Peyer's patch (tissue), 4 donors: ENCODE measurements at regions not wholly inside any gene's neighbourhood (a gene's known extent, or its start where the extent isn't known, plus 50 kb on each side); places are given as distances from the start of the nearest gene placed in this dataset.
A peak's percentile ranks its signal among the peaks of the same experiment; 100 is the strongest.

ENCODE experiments used
- DNase-seq, 3 donors: peaks; one replicate each; pipeline ENCODE4 v3.0.0-alpha.2; 2017 to 2019
- H3K27ac ChIP-seq, 4 donors: fragments of 200-600 bp; sonication (generic); one replicate each; pipeline ENCODE4 v1.5.1; 2016 to 2019
- H3K27me3 ChIP-seq, 2 donors: fragments of 200-600 bp; sonication (generic); one replicate each; pipeline ENCODE4 v1.5.1; 2019
- H3K36me3 ChIP-seq, 3 donors: fragments of 200-600 bp; sonication (generic); one replicate each; pipeline ENCODE4 v1.5.1; 2016 to 2019
- H3K4me1 ChIP-seq, 4 donors: fragments of 200-600 bp; sonication (generic); one replicate each; pipeline ENCODE4 v1.5.1; 2016 to 2019
- H3K4me3 ChIP-seq, 4 donors: fragments of 200-600 bp; sonication (generic); 1 replicate in 3 of 4; 2 replicates in 1 of 4; pipeline ENCODE4 v1.5.1; 2016 to 2019; ENCODE audit warnings: mild to moderate bottlenecking in 1 of 4
- H3K9me3 ChIP-seq, 4 donors: fragments of 200-600 bp; sonication (generic); one replicate each; pipeline ENCODE4 v1.5.1; 2016 to 2019; ENCODE audit warnings: mild to moderate bottlenecking in 1 of 4
- CTCF ChIP-seq, 6 experiments: fragments of 450-650 bp in 4 of 6; fragments of 200-600 bp in 2 of 6; sonication (generic) in 1 of 6; IDR thresholded peaks; one replicate each; pipeline ENCODE4 v1.5.1; 2017 to 2019; ENCODE audit warnings: antibody characterized with exemption in 6 of 6, mild to moderate bottlenecking in 3 of 6, moderate library complexity in 1 of 6
- POLR2A ChIP-seq, 2 donors: fragments of 450-650 bp; IDR thresholded peaks; one replicate each; pipeline ENCODE4 v1.5.1; 2017; ENCODE audit warnings: antibody characterized with exemption in 2 of 2, mild to moderate bottlenecking in 2 of 2, moderate library complexity in 2 of 2

- H3K4me1 ChIP-seq = no peaks in the 10 kb centered on the region
- no peak overlapping the region for H3K4me3 ChIP-seq
- H3K27ac ChIP-seq = peak overlapping the region in 1 of 4 donors; percentile 9
- H3K36me3 ChIP-seq = no peaks in the 10 kb centered on the region
- TF ChIP-seq CTCF (IDR thresholded peaks at IDR 0.05) (no peak), POLR2A (IDR thresholded peaks at IDR 0.05) (no peak)
- no peak for DNase-seq
- no peaks in the 10 kb centered on the region for H3K9me3 ChIP-seq
- H3K27me3 ChIP-seq = no peaks in the 10 kb centered on the region
Measured at GRCh38 chr4:41428601-41429279, 109.2 kb upstream of the LIMCH1 start.

- Histone ChIP-seq H3K36me3 (no peaks in the 10 kb centered on the region), H3K9me3 (no peaks in the 10 kb centered on the region), H3K4me3 (no peak overlapping the region), H3K27ac (no peak overlapping the region), H3K27me3 (no peaks in the 10 kb centered on the region), H3K4me1 (no peaks in the 10 kb centered on the region)
- no peak for TF ChIP-seq POLR2A (IDR thresholded peaks at IDR 0.05)
- TF ChIP-seq CTCF (IDR thresholded peaks at IDR 0.05) = no peak
- DNase-seq = no peak
Measured at GRCh38 chr4:41429280-41429669, 108.7 kb upstream of the LIMCH1 start.

- Histone ChIP-seq H3K27ac (no peak overlapping the region), H3K36me3 (no peaks in the 10 kb centered on the region), H3K4me3 (no peak overlapping the region), H3K4me1 (no peaks in the 10 kb centered on the region), H3K9me3 (no peaks in the 10 kb centered on the region), H3K27me3 (no peaks in the 10 kb centered on the region)
- TF ChIP-seq POLR2A (IDR thresholded peaks at IDR 0.05) (no peak), CTCF (IDR thresholded peaks at IDR 0.05) (no peak)
- no peak for DNase-seq
Measured at GRCh38 chr4:41430792-41431191, 107.2 kb upstream of the LIMCH1 start.

- no peaks in the 10 kb centered on the region for H3K27me3 ChIP-seq
- no peaks in the 10 kb centered on the region for H3K9me3 ChIP-seq
- H3K4me1 ChIP-seq = no peaks in the 10 kb centered on the region
- no peak for DNase-seq
- no peak for TF ChIP-seq POLR2A (IDR thresholded peaks at IDR 0.05)
- TF ChIP-seq CTCF (IDR thresholded peaks at IDR 0.05) = no peak
- H3K4me3 ChIP-seq = no peak overlapping the region
- no peak overlapping the region for H3K27ac ChIP-seq
- H3K36me3 ChIP-seq = no peaks in the 10 kb centered on the region
Measured at GRCh38 chr4:41431276-41431675, 106.7 kb upstream of the LIMCH1 start.

- Histone ChIP-seq H3K27me3 (no peaks in the 10 kb centered on the region), H3K4me3 (no peak overlapping the region), H3K4me1 (no peaks in the 10 kb centered on the region), H3K9me3 (no peaks in the 10 kb centered on the region), H3K27ac (no peak overlapping the region), H3K36me3 (no peaks in the 10 kb centered on the region)
- no peak for DNase-seq
- no peak for TF ChIP-seq POLR2A (IDR thresholded peaks at IDR 0.05)
- TF ChIP-seq CTCF (IDR thresholded peaks at IDR 0.05) = no peak
Measured at GRCh38 chr4:41432219-41432618, 105.7 kb upstream of the LIMCH1 start.

GRCh38 chr4:41432881-41433280 is 105.1 kb upstream of the LIMCH1 start:
- TF ChIP-seq POLR2A (IDR thresholded peaks at IDR 0.05) (no peak), CTCF (IDR thresholded peaks at IDR 0.05) (no peak)
- no peak overlapping the region for H3K27ac ChIP-seq
- H3K36me3 ChIP-seq = no peaks in the 10 kb centered on the region
- no peaks in the 10 kb centered on the region for H3K4me1 ChIP-seq
- H3K27me3 ChIP-seq = no peaks in the 10 kb centered on the region
- H3K4me3 ChIP-seq = no peak overlapping the region
- H3K9me3 ChIP-seq = no peaks in the 10 kb centered on the region
- no peak for DNase-seq
